Activated CD4-positive, alpha-beta T cell treated with anti-CD3 and anti-CD28 coated beads, Interleukin-2, Interleukin-6, amounts not matched to agents 100 ng/mL and 50 ng/mL, durations not matched to agents 16 hours and 8 hours (primary cell): ENCODE measurements at regions not wholly inside any gene's neighbourhood (a gene's known extent, or its start where the extent isn't known, plus 50 kb on each side); places are given as distances from the start of the nearest gene placed in this dataset.
"Not testable (repeated sequence)": the region's sequence is repeated elsewhere in the genome, so short reads cannot be mapped to it uniquely, and the experiment has no call there.

Experiments used
- DNase-seq: peaks from one replicate; pipeline ENCODE4 v3.0.0-alpha.2; 2020

- no peak for DNase-seq
Measured at GRCh38 chr7:118420888-118421287, 196.4 kb downstream of the ANKRD7 start.

GRCh38 chr7:118429141-118429540, 204.6 kb downstream of the ANKRD7 start:
- DNase-seq: no peak

GRCh38 chr7:118436663-118437062, 212.2 kb downstream of the ANKRD7 start:
- DNase-seq: no peak

- not testable (repeated sequence) for DNase-seq
Measured at GRCh38 chr7:118449030-118449429, 224.5 kb downstream of the ANKRD7 start.

- DNase-seq: no peak
Measured at GRCh38 chr7:118449797-118450567, 225.5 kb downstream of the ANKRD7 start.

- no peak for DNase-seq
Measured at GRCh38 chr7:118452128-118452527, 227.6 kb downstream of the ANKRD7 start.

- no peak for DNase-seq
Measured at GRCh38 chr7:118467381-118467780, 242.9 kb downstream of the ANKRD7 start.

- DNase-seq: no peak
Measured at GRCh38 chr7:118472581-118472980, 248.1 kb downstream of the ANKRD7 start.

GRCh38 chr7:118473271-118473670, 248.8 kb downstream of the ANKRD7 start:
- no peak for DNase-seq

GRCh38 chr7:118476036-118476435, 251.5 kb downstream of the ANKRD7 start:
- no peak for DNase-seq

- DNase-seq: no peak
Measured at GRCh38 chr7:118477036-118477435, 252.5 kb downstream of the ANKRD7 start.

- no peak for DNase-seq
Measured at GRCh38 chr7:118478236-118478635, 253.7 kb downstream of the ANKRD7 start.

GRCh38 chr7:118478931-118479330, 254.4 kb downstream of the ANKRD7 start:
- no peak for DNase-seq

- no peak for DNase-seq
Measured at GRCh38 chr7:118492466-118492865, 268.0 kb downstream of the ANKRD7 start.

- DNase-seq: no peak
Measured at GRCh38 chr7:118496138-118496644, 271.7 kb downstream of the ANKRD7 start.

- no peak for DNase-seq
Measured at GRCh38 chr7:118502235-118502634, 277.7 kb downstream of the ANKRD7 start.

- DNase-seq: no peak
Measured at GRCh38 chr7:118511146-118511545, 286.6 kb downstream of the ANKRD7 start.

GRCh38 chr7:118517275-118517674, 292.8 kb downstream of the ANKRD7 start:
- no peak for DNase-seq

- no peak for DNase-seq
Measured at GRCh38 chr7:118525020-118525419, 300.5 kb downstream of the ANKRD7 start.

- DNase-seq: no peak
Measured at GRCh38 chr7:118531566-118531965, 307.1 kb downstream of the ANKRD7 start.

- DNase-seq: no peak
Measured at GRCh38 chr7:118559207-118559606, 334.7 kb downstream of the ANKRD7 start.

GRCh38 chr7:118563311-118563710, 338.8 kb downstream of the ANKRD7 start:
- no peak for DNase-seq

GRCh38 chr7:118572604-118573003, 348.1 kb downstream of the ANKRD7 start:
- DNase-seq: no peak

- DNase-seq: no peak
Measured at GRCh38 chr7:118573085-118573484, 348.6 kb downstream of the ANKRD7 start.

- no peak for DNase-seq
Measured at GRCh38 chr7:118575393-118575948, 351.0 kb downstream of the ANKRD7 start.
